DOHH2 (cell line): ENCODE measurements at regions not wholly inside any gene's neighbourhood (a gene's known extent, or its start where the extent isn't known, plus 50 kb on each side); places are given as distances from the start of the nearest gene placed in this dataset.

Experiments used
- EZH2phosphoT487 ChIP-seq: fragments of 200-600 bp; sonication (generic); IDR thresholded peaks from 2 replicates; pipeline ENCODE4 v1.6.1; 2017; ENCODE audit warnings: borderline replicate concordance, mild to moderate bottlenecking, antibody characterized with exemption, low read length, moderate library complexity, mixed read lengths
- TF ChIP-seq, protein P1 (sequence below): fragments of 200-600 bp; sonication (generic); IDR thresholded peaks from one replicate; pipeline ENCODE4 v1.5.1; 2014; ENCODE audit warnings: antibody characterized with exemption, mild to moderate bottlenecking, low read depth, low read length; ENCODE audit not compliant: poor library complexity, severe bottlenecking

GRCh38 chr11:122234257-122234656 lies 118.2 kb upstream of the BLID start:
- TF ChIP-seq, protein P1, sequence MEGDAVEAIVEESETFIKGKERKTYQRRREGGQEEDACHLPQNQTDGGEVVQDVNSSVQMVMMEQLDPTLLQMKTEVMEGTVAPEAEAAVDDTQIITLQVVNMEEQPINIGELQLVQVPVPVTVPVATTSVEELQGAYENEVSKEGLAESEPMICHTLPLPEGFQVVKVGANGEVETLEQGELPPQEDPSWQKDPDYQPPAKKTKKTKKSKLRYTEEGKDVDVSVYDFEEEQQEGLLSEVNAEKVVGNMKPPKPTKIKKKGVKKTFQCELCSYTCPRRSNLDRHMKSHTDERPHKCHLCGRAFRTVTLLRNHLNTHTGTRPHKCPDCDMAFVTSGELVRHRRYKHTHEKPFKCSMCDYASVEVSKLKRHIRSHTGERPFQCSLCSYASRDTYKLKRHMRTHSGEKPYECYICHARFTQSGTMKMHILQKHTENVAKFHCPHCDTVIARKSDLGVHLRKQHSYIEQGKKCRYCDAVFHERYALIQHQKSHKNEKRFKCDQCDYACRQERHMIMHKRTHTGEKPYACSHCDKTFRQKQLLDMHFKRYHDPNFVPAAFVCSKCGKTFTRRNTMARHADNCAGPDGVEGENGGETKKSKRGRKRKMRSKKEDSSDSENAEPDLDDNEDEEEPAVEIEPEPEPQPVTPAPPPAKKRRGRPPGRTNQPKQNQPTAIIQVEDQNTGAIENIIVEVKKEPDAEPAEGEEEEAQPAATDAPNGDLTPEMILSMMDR = no peak
- TF ChIP-seq EZH2phosphoT487 = no peak
